HG02938 (cell line): ENCODE measurements at regions not wholly inside any gene's neighbourhood (a gene's known extent, or its start where the extent isn't known, plus 50 kb on each side); places are given as distances from the start of the nearest gene placed in this dataset.
A peak's percentile ranks its signal among the peaks of the same experiment; 100 is the strongest.

Experiments used
- ATAC-seq: cut with Tn5 transposase; IDR thresholded peaks from one replicate; pipeline ENCODE4 v1.9.1; 2021; ENCODE audit warnings: mild to moderate bottlenecking, moderate library complexity; ENCODE audit not compliant: unreplicated experiment

- ATAC-seq, result no peak
These were observed 217.0 kb upstream of the TLE3 start for GRCh38 chr15:70314688-70315087.

- ATAC-seq, result no peak
These were observed 216.3 kb upstream of the TLE3 start for GRCh38 chr15:70314018-70314354.

- ATAC-seq, result no peak
These were observed 215.6 kb upstream of the TLE3 start for GRCh38 chr15:70313099-70314017.

- ATAC-seq, result no peak
These were observed 214.1 kb upstream of the TLE3 start for GRCh38 chr15:70311821-70312220.

GRCh38 chr15:70309716-70310115 lies 212.0 kb upstream of the TLE3 start:
- ATAC-seq, result no peak

- no peak for ATAC-seq
These were observed 211.2 kb upstream of the TLE3 start for GRCh38 chr15:70308735-70309434.

- no peak for ATAC-seq
These were observed 210.5 kb upstream of the TLE3 start for GRCh38 chr15:70308011-70308734.

- no peak for ATAC-seq
These were observed 208.9 kb upstream of the TLE3 start for GRCh38 chr15:70306582-70306981.

GRCh38 chr15:70306081-70306480 lies 208.4 kb upstream of the TLE3 start:
- no peak for ATAC-seq

- ATAC-seq, result no peak
These were observed 206.3 kb upstream of the TLE3 start for GRCh38 chr15:70303981-70304380.

- no peak for ATAC-seq
These were observed 204.6 kb upstream of the TLE3 start for GRCh38 chr15:70302360-70302759.

GRCh38 chr15:70301396-70301795 lies 203.7 kb upstream of the TLE3 start:
- ATAC-seq, result no peak

- peak; percentile 99 for ATAC-seq
These were observed 202.5 kb upstream of the TLE3 start for GRCh38 chr15:70299931-70300869.

- no peak for ATAC-seq
These were observed 199.8 kb upstream of the TLE3 start for GRCh38 chr15:70297465-70298058.

GRCh38 chr15:70294731-70295305 lies 197.1 kb upstream of the TLE3 start:
- ATAC-seq, result no peak

GRCh38 chr15:70293591-70294470 lies 196.1 kb upstream of the TLE3 start:
- no peak for ATAC-seq

- no peak for ATAC-seq
These were observed 195.4 kb upstream of the TLE3 start for GRCh38 chr15:70293138-70293537.

- no peak for ATAC-seq
These were observed 194.5 kb upstream of the TLE3 start for GRCh38 chr15:70292076-70292760.
